ENCODE measurements at regions not wholly inside any gene's neighbourhood (a gene's known extent, or its start where the extent isn't known, plus 50 kb on each side); places are given as distances from the start of the nearest gene placed in this dataset.
"Not testable (repeated sequence)": the region's sequence is repeated elsewhere in the genome, so short reads cannot be mapped to it uniquely, and the experiment has no call there.

DNA sequence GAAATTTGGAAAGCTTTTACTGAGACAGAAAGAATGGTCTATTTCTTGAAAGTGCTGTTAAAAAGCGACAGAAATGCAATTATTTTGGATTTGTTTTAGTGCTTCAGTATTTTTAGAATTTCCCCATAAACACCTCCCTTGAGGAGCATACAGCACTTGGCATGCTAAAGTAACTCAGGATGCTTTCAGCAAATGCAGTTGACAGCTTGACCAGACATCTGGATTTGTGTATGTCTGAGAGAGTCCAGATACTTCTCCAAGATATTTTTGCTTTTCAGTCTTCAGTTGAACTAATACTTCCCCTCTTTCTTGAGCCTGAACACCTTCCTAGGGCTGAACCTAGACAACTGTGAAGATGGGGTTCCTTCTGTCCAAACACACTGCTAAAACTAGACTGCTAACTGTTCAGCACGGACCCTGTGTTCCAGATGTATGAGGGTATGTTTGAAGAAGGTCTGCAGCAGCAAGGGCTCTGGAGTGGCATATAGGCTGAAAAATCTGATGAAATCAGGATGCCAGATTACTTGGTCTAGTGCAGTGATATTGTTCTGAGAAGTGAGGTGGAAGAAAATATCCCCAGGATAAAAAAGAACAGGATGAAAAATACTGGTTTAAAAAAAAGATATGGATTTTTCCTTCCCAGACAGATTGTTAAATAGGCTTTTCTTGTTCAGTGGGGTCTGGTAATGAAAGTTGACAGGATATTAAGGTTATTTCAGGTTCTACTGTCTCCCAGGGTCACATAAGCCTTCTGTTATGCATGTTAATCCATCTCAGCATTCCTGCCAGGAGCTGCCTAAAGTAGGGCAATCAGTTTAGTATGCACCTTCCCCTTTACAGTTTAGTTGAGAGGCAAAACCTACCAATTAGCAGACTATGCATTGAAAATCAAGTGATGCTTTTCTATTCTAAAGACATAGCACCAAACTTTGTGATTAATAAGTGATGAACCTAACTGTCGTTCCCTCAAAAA lies 516.9 kb upstream of the TBL1XR1 start:
- DNase-seq (ENCODE audit: low spot score): no peak

DNA sequence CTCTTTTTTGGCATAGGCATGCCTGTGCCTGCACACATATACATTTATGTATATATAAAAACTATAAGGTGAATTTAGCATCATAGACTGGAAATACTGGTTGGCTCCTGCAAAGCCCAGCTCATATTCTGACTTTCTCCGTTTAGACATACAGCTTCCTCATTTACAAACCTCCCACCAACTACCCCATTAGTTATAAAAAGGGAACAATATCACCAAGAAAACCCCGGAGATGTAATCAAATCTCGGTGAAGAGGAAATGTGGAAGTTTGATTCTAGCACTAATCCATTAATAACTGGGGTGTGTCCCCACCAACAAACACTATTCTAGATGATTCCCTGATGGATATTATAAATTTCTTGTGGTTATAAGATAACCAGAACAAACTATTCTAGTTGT lies 517.7 kb upstream of the TBL1XR1 start:
- DNase-seq (ENCODE audit: low spot score): no peak

DNA sequence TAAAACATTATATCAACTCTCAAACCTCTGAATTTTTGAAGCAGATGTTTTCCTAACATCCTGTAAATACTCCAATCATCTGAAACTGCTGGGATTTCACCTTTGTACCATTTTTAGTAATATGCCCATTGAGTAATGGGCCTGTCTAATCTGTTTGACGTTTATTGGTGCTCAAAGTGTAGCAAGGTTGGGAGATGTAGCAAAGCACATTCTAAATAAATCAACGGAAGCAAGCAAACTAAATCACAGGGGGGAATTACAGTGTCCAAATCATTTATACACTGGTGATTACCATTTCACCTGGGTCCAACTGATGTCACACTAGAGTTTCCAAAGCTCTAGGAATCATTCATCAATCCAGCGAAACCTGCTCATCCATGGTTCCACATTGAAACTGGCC lies 518.7 kb upstream of the TBL1XR1 start:
- DNase-seq (ENCODE audit: low spot score): no peak

GRCh38 chr3:177720927-177721326 lies 523.6 kb upstream of the TBL1XR1 start:
- not testable (repeated sequence) for DNase-seq (ENCODE audit: low spot score)

DNA sequence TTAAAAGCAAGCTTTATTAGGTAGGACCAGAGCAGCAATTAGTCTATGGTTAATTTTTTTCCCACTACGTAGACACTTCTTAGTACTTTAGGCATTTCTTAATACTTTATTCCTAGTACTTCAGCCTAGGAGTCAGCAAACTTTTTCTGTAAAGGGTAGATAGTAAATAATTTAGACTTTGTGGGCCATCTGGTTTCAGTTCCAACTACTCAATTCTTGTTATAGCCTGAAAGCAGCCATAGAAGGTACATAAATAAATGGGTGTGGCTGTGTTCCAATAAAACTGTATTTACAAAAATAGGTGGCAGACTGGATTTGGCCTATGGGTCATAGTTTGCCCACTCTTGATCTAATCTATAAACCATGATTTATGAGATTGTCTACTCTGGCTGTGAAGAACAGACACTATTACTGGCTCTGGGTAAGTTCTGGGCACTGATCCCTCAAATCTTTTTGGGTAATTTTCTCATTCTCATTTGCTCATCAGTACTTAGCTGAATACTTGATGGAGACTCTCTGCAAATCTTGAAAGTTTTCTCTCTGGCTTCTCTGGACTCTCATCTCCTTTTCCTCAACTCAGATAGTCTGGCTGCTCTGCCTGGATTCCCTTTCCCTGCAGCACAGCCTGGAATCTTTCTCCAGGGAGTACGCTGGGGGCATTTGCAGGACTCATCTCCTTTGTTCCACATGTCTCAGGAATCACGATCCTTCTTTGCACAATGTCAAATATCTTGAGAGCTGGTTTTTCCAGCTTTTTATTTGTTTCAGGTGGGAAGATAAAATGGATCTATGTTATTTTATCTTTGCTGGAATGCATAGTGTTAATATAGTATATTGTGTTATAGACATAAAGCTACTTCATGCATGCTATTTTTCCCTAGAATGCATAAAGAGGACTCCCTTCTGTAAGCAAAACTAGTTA lies 524.8 kb upstream of the TBL1XR1 start:
- DNase-seq (ENCODE audit: low spot score): no peak

DNA sequence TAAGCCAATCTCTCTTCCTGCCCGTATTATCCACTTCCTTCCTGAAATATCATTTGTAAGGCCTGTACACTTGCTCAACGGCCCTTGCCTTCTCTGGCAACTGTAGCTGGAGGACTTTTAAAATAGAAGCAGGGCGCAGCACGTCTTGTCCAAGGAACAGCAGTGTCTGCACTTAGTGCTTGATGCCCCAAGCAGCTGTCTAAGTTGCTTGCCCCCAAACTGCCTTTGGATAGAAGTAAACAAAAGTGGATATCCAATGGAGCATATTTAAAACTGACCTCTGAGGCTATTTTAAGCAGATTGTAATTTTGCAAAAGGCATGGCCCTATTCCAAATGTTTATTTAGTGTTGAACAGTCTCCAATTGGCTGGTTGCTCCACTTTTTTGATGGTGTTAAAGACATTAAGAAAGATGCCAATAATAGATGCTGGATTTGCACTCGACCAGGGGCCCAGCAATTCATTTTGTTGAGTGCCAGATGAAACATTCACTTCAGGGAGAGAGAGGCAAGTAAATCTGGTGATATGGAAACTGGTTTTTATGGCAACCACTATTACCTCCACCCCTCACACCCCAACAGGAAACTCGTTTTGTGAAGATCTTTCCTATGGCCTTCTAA lies 526.8 kb upstream of the TBL1XR1 start:
- DNase-seq (ENCODE audit: low spot score): no peak

GRCh38 chr3:177725165-177725564 lies 527.9 kb upstream of the TBL1XR1 start:
- DNase-seq (ENCODE audit: low spot score): no peak

DNA sequence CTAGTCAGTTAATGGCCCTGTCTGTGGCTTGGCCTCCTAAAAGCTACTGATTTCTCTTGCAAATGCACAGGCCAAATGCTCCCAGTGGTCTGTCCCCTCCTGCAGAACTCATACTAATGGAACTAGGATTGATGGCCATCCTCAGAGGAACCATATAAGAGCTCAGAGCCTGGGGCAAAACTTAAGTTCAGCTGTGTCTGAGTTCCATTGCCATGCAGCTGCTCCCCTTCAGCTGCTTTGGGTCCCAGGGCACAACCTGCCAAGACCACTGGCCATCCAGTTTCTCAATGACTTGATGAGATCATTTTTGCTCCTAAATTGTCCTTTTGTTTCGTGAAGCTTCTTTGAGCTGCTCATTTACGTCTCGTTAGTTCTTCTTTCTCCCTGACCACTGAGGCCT lies 529.5 kb upstream of the TBL1XR1 start:
- DNase-seq (ENCODE audit: low spot score): no peak

- no peak for DNase-seq (ENCODE audit: low spot score)
Observed at GRCh38 chr3:177729956-177730681, 532.8 kb upstream of the TBL1XR1 start.

- DNase-seq (ENCODE audit: low spot score): no peak
Observed at GRCh38 chr3:177730814-177731213, 533.5 kb upstream of the TBL1XR1 start.

GRCh38 chr3:177731644-177732268 lies 534.5 kb upstream of the TBL1XR1 start:
- no peak for DNase-seq (ENCODE audit: low spot score)

DNA sequence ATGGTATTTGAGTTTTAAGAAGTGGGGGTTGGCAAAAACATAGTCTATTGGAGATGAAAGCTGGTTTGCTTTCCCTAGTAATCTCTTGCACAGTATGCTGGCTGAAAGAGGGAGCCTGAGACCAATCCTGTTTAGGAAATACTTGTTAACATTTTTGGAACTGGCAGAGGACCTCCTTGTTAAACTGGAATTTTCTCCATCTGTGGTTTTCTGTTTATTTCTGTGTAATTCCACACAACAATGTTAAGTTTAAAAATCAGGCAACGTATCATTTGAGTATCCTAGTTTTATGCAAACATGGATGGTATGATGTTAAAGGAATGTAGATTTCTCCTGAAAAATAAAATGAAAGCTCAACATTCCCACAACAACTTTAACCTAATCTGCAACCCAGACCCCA lies 536.0 kb upstream of the TBL1XR1 start:
- DNase-seq (ENCODE audit: low spot score): no peak

- no peak for DNase-seq (ENCODE audit: low spot score)
Observed at GRCh38 chr3:177733936-177734335, 536.7 kb upstream of the TBL1XR1 start.

DNA sequence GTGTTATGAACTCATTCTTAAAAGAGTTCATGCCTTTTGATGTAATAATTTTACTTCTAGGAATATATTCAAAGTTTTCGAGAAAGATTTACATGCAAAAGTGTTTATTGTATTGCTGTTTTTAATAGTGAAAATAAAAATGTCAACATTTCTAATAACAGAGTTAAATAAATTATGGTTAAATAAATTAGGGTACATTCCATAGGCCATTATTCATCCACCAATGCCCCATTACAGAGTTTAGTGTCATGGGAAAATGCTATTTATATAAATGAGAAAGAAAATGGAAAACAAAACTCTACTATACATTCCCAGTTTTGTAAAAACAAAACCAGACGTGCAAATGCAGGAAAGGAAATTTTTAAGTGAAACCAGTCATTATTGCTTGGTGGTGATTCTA lies 538.1 kb upstream of the TBL1XR1 start:
- no peak for DNase-seq (ENCODE audit: low spot score)

DNA sequence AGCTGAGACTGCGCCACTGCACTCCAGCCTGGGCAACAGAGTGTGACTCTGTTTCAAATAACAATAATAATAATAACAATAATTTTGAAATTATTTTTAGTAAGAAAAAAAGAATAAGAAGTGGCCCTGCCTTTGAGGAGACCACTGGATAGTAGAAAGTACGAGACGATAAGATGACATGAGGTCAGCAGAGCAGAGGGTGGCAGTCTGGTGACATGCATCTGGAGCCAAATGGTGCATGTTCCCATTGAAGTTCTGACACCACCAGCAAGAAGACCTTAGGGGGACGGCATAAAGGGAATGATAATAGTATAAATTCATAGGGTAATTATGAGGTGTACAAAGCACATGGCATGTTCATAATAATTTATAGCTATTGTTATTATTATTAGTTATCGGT lies 542.2 kb upstream of the TBL1XR1 start:
- DNase-seq (ENCODE audit: low spot score): no peak

- DNase-seq (ENCODE audit: low spot score): no peak
Observed at GRCh38 chr3:177740254-177740653, 543.0 kb upstream of the TBL1XR1 start.

DNA sequence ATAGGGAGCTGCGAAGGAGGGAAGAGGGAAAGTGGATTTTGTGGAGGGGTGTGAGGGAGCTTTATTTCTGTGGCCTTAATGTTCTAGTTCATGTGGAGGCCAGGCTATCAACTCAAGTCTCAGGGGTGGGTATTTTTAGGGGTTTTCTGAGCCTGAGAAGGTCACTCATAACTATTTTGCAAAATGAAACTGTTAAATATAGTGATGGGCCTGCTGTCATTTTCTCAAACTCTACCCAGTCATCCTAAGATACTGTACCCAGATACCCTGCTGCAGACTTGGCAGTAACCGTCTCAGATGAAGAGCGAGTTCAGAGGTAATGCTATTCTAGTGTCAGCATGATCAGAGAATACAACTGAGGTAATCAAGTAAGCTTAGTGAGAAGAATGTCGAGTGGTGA lies 545.0 kb upstream of the TBL1XR1 start:
- DNase-seq (ENCODE audit: low spot score): no peak

DNA sequence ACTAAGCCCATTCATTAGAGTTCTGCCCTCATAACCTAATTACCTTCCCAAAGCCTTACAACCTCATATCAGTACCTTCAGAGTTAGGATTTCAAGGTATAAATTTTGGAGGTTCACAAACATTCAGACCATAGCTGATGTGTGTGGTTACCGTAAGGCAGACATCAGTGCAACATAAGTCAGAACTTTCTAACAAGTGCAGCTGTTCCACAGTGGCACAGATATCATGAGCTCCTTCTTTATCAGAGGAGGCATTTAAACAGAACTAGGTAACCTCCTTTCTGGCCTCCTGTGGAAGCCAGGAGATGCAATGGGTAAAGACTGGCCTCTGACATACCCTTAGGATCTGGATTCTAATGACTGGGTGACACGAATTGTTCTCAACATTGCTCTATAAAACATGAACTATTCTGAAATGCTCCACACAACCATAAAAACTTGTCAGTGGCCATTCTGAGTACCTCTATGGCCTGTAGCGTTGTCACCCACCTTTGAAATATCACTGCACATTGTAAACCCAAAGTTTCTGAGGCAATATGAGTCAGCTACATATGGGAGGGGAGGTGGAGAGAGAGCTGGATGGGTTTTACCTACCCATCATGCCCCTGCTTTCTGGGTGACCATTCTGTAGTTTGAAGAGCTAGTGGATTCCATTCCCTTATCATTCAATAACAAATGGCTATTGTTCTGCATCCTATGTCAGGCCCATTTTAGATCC lies 546.0 kb upstream of the TBL1XR1 start:
- no peak for DNase-seq (ENCODE audit: low spot score)

- DNase-seq (ENCODE audit: low spot score): no peak
Observed at GRCh38 chr3:177744873-177745606, 547.8 kb upstream of the TBL1XR1 start.

DNA sequence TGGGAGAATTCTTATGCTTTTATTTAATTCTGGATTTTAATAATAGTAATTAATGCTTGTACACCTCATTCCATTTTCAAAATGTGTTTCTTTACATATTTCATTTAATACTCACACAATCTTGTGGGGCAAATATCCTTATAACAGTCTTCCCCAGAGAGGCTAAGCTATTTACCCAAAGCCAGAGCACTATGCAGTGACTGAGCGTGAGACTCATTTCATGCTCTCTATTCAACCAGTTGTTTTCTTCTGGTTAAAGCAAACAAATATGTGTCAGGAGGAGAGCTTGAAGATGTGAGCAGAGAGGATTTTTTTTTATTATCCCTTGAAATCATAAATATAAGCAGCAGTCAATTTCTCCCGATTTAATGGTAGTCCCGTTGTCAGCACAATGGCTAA lies 548.3 kb upstream of the TBL1XR1 start:
- no peak for DNase-seq (ENCODE audit: low spot score)
